ENCODE measurements at regions not wholly inside any gene's neighbourhood (a gene's known extent, or its start where the extent isn't known, plus 50 kb on each side); places are given as distances from the start of the nearest gene placed in this dataset.
"Not testable (repeated sequence)": the region's sequence is repeated elsewhere in the genome, so short reads cannot be mapped to it uniquely, and the experiment has no call there.

DNA sequence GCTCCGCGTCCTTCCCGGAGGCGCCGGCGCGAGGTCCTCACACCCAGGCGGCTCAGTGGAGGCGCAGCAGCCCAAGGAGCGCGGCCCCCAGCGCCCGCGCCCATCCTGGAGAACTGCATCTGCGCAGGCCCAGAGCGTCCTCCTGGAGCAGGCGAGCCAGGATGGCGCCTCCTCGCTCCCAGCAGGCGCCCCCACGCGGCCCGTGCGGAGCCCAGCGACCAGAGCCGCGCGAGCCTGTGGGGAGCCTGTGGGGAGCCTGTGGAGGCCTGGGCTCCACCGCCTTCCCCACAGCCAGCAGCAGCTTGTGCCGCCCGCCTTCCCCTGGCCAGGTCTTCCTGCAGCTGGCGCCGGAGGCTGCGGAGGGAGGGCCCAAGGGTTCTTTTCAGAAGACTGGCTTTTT lies 953.9 kb downstream of the TMEM121 start:
- WGBS, result no CpG with 5 or more reads among the region's 34 CpGs
- not testable (repeated sequence) for H3K27ac ChIP-seq (ENCODE audit: low read depth in 1 of 2, low read length in 2 of 2); DNase-seq (ENCODE audit: low spot score); H3K9ac ChIP-seq (ENCODE audit: low read depth in 1 of 2, low read length in 2 of 2); H3K27me3 ChIP-seq (ENCODE audit: control insufficient read depth in 4 of 4, insufficient read depth in 4 of 4, low read length in 3 of 4); H3K4me1 ChIP-seq (ENCODE audit: control insufficient read depth in 4 of 4, insufficient read depth in 4 of 4, low read length in 3 of 4); H3K4me3 ChIP-seq (ENCODE audit: low read depth in 1 of 3, low read length in 3 of 3); H3K9me3 ChIP-seq (ENCODE audit: control insufficient read depth in 4 of 4, low read length in 3 of 4); H3K36me3 ChIP-seq (ENCODE audit: control insufficient read depth in 4 of 4, insufficient read depth in 3 of 4, low read depth in 1 of 4, low read length in 3 of 4)

DNA sequence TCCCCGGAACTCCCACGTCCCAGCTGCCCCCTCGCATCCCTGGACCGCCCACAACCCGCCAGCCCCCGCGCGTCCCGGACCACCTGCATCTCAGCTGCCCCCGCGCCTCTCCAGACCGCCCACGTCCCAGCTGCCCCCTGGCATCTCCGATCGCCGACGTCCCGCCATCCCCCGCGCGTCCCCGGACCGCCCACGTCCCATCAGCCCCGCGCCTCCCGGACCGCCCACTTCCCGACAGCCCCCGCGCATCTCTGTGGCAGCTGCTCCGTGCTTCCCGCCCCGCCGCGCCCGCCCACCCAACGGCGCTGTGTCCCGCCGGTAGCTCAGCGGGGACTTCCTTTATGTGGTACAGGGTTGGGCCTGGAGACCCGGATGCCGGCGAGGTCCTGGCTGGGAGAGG lies 955.8 kb downstream of the TMEM121 start:
- H3K4me1 ChIP-seq (ENCODE audit: control insufficient read depth in 4 of 4, insufficient read depth in 4 of 4, low read length in 3 of 4); H3K27ac ChIP-seq (ENCODE audit: low read depth in 1 of 2, low read length in 2 of 2); H3K9ac ChIP-seq (ENCODE audit: low read depth in 1 of 2, low read length in 2 of 2); H3K27me3 ChIP-seq (ENCODE audit: control insufficient read depth in 4 of 4, insufficient read depth in 4 of 4, low read length in 3 of 4); H3K36me3 ChIP-seq (ENCODE audit: control insufficient read depth in 4 of 4, insufficient read depth in 3 of 4, low read depth in 1 of 4, low read length in 3 of 4); DNase-seq (ENCODE audit: low spot score); H3K4me3 ChIP-seq (ENCODE audit: low read depth in 1 of 3, low read length in 3 of 3); H3K9me3 ChIP-seq (ENCODE audit: control insufficient read depth in 4 of 4, low read length in 3 of 4): not testable (repeated sequence)
- 63% methylated on average over 25 of the region's 45 CpGs for WGBS

GRCh38 chr14:106487600-106487999 lies 961.2 kb downstream of the TMEM121 start:
- Histone ChIP-seq H3K27me3 (ENCODE audit: control insufficient read depth in 4 of 4, insufficient read depth in 4 of 4, low read length in 3 of 4) (peaks cover 0 to 5% (median 2%) of the 10 kb centered on the region in 4 donors), H3K36me3 (ENCODE audit: control insufficient read depth in 4 of 4, insufficient read depth in 3 of 4, low read depth in 1 of 4, low read length in 3 of 4) (no peaks in the 10 kb centered on the region), H3K27ac (ENCODE audit: low read depth in 1 of 2, low read length in 2 of 2) (no peak overlapping the region), H3K9ac (ENCODE audit: low read depth in 1 of 2, low read length in 2 of 2) (no peak overlapping the region), H3K9me3 (ENCODE audit: control insufficient read depth in 4 of 4, low read length in 3 of 4) (peaks cover 0 to 4% (median under 1%) of the 10 kb centered on the region in 4 donors), H3K4me3 (ENCODE audit: low read depth in 1 of 3, low read length in 3 of 3) (no peak overlapping the region), H3K4me1 (ENCODE audit: control insufficient read depth in 4 of 4, insufficient read depth in 4 of 4, low read length in 3 of 4) (no peaks in the 10 kb centered on the region)
- TF ChIP-seq, protein P1, sequence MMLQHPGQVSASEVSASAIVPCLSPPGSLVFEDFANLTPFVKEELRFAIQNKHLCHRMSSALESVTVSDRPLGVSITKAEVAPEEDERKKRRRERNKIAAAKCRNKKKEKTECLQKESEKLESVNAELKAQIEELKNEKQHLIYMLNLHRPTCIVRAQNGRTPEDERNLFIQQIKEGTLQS (IDR thresholded peaks at IDR 0.05), result no peak
- TF ChIP-seq FOXA2 (IDR thresholded peaks at IDR 0.05) (no peak), REST (IDR thresholded peaks at IDR 0.05) (no peak), GABPA (IDR thresholded peaks at IDR 0.05 in 1 of 2, conservative IDR thresholded peaks at IDR 0.05 in 1 of 2) (no peak), EGR1 (IDR thresholded peaks at IDR 0.05; ENCODE audit: low read depth in 2 of 2) (no peak), RXRA (IDR thresholded peaks at IDR 0.05) (no peak), HNF4A (conservative IDR thresholded peaks at IDR 0.05) (no peak), CTCF (IDR thresholded peaks at IDR 0.05; ENCODE audit: low read depth, low read length, missing input control) (no peak), HNF4G (IDR thresholded peaks at IDR 0.05) (no peak), RAD21 (IDR thresholded peaks at IDR 0.05) (no peak), NR2F2 (IDR thresholded peaks at IDR 0.05) (no peak), TAF1 (conservative IDR thresholded peaks at IDR 0.05) (no peak), SP1 (IDR thresholded peaks at IDR 0.05) (no peak), FOXA1 (IDR thresholded peaks at IDR 0.05) (no peak), YY1 (IDR thresholded peaks at IDR 0.05) (no peak), ZBTB33 (IDR thresholded peaks at IDR 0.05) (no peak)
- TF ChIP-seq, protein P2, sequence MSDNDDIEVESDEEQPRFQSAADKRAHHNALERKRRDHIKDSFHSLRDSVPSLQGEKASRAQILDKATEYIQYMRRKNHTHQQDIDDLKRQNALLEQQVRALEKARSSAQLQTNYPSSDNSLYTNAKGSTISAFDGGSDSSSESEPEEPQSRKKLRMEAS (IDR thresholded peaks at IDR 0.05), result no peak
- 43% methylated on average over 2 of the region's 2 CpGs for WGBS
- DNase-seq (ENCODE audit: low spot score), result no peak
